ENCODE measurements at regions not wholly inside any gene's neighbourhood (a gene's known extent, or its start where the extent isn't known, plus 50 kb on each side); places are given as distances from the start of the nearest gene placed in this dataset.
"Not testable (repeated sequence)": the region's sequence is repeated elsewhere in the genome, so short reads cannot be mapped to it uniquely, and the experiment has no call there.

DNA sequence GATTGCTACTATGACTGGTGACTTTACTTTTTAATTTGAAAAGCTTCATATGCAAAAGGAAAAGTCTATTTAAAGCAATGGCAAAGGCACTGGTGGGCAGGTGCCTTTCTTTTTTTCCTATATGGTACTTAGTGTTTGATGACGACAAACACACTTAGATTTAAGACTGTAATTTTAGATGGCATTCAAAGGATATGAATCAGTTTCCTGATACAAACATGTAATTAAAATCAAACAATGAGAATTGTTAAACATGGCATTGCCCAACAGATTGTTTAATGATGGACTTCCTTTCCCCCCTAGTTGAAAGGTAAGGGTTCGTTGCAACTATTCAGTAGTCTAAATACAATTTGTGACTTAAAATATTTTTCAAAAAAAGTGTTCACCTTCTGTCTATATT is 106.5 kb upstream of the SEMA3C start:
- no peak for DNase-seq

DNA sequence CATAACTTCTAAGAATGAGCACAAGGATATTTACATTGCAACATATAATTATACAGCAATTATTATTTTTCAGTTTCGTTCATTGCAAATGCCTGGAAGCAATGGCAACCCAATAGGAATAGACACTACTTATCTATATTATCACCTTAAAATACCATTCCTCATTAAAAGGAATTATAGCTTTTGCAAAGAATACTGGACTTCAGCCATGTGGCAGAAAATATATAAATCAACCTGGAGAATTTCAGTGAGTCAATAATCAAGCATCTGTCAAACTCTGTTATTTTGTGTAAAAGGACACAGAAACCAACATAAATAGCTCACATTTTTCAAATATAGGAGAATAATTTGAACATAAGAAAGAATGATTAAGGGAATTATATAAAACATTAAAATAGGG is 96.1 kb upstream of the SEMA3C start:
- DNase-seq = no peak

DNA sequence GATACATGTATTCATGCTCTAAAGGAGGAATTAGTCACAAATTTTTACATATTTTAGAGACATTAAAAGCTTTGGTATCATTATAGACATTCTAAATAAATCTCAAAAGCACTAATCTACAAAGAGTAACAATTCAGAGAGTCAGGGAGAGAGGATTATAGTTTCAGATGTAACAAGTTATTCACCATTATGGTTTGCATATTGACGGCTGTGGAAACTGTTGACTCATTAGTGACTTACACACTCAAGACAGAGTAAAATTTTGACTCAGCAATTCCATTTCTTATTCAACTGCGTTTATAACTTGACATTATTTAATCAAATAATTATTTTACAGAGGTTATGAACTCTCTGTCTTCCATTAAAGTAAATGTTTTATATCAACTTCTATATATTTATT is 95.4 kb upstream of the SEMA3C start:
- no peak for DNase-seq

DNA sequence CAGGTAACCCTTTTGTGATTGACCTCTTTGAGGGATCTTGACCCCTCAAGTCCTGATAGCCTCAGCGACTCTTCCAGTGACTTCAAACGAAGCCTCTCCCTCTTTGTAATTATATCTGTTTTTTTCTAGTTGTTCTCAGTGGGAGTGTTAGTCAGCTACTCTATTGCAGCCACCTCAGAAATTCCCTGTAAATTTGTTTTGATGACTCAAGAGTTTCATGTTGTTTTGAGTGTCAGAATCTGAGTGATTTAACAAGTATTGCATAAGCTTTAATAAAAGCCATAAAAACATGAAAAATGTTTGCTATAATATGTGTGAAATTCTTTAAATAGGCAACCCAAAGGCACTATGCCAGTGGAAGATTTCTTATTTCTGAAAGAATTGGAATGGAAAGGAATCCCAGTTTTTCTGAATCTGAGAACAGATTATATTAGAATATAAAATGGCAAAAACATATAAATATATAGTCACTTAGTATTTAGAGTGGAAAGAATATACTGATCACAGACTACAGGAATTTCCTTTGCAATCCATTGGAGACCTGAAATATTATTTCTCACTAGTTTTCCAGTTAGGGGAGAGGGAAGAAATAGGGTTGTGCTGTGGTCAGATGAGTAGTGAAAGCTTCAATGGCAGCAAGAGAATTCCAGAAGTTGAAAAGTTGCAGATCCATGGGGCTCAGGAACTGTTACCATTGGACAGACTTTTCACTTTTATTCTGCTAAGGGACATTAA is 94.4 kb upstream of the SEMA3C start:
- no peak for DNase-seq

DNA sequence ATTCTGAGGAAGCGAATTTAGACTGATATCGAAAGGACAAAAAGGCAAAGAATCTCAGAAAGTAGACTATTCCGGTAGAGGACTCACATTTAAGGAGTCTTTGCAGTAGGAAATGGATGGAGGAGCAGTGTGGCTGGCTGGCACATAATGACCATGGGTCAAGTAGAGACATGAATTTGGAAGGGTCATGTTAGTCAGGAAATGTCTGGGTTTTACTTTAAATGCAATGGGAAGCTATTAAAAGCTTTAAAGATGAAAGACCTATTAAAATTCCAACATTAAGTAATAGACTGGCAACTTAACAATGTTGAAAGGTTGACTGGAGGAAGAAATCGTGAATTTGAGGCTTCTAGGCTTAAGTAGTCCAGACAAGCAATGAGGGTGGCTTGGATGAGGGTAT is 90.0 kb upstream of the SEMA3C start:
- DNase-seq = no peak

DNA sequence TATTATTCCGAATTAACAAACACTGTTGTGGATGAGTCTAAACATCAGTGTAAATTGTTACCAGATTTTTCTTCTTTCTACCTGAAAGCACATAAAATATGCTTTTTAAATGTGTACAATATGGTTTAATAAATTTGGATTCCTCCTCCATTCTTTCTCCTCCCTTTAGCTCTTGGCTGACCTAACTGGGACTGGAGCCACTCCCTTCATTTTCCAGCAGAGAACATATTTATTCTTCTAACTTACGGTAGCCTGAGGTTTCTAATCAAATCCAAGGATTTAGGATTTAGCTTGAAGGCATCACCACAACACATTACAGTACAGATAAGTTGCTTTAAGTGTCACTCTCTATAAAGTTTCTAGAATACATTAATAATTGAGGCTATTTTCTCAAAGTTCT is 88.2 kb upstream of the SEMA3C start:
- DNase-seq = no peak

DNA sequence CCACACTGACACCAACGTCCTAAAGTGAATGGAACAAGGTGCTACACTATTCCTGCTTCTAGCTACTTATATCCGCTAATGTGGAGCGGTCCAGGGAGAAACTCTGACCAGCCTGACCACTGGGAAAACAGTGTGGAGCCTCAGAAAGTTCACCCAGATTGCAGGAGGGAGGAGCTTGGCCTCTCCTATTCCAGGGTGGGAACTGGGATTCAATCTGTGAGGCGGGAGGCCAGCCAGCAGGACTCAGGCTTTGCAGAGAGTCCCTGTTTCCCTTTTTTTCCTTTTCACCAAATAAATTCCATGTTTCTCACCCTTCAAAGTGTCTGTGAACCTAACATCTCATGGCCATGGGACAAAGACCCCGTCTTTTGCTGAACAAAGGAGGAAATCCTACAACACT is 86.4 kb upstream of the SEMA3C start:
- DNase-seq = no peak

DNA sequence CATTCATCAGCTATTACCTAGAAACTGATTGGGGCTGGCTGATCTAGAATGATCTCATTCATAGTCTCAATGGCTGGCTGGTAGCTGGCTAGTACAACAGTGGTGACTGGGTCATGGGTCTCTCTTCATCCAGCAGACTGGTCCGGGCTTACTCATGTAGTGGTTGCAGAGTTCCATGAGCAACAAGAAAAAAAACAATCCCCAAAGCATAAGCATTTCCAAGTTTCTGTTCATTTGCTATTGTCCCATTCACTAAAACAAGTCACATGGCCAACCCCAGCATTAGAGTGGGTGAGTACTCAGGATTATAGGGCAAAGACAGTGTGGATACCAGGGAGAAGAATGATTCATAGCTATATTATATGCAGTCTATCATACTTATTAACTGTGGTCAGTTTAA is 85.2 kb upstream of the SEMA3C start:
- DNase-seq = no peak

DNA sequence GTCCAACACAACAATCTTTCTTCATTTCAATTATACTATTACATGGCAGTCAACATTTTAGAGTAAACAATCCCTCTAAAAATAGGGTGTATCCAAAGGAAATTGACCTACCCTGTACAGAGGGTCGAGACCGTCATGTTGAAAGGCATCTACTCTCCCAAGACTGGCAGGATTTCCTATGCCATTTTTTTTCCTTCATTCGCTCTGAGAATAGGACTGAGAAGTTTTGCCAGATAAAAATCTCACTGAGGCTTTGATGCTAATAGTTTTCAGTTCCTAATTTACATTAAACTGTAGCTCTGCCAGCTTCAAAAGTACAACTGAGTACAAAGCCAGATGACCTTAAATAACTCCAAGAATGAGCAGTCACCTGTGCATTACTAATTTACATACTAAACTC is 84.5 kb upstream of the SEMA3C start:
- DNase-seq = no peak

DNA sequence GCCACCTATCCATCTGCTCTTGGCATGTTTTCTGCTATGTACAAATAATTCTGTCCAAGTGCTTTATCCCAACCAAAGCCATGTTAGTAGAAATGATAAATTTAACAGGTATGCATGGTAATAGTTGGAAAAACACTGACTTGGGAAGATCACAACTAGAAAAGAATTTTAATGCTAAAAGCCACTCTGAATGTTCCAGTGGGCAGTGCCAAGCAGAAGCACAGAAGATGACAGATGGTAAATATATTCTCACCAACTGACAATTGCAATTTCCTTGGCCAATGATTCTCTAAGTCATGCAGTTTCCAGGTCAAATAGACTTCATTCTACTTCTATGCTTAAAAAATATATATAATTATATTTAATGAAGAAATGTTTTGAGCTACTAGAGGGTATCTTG is 83.6 kb upstream of the SEMA3C start:
- DNase-seq = no peak

DNA sequence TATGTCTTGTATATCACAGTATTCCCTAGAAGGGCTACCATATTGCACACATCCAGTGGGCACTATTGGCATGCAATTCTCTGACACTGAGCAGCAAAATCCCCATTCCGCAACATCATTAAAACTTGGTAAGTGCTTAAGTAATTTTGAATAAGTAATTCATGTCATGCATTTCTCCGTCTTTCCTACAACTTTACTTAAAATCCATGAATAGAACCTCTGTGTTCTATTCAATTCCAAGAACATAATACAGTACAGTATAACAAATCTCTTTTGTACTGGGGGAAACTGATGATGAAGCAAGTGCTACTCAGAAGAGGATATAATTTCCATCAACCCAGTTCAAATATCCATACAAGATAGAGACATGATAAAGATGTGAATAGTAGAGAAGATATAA is 80.9 kb upstream of the SEMA3C start:
- no peak for DNase-seq

DNA sequence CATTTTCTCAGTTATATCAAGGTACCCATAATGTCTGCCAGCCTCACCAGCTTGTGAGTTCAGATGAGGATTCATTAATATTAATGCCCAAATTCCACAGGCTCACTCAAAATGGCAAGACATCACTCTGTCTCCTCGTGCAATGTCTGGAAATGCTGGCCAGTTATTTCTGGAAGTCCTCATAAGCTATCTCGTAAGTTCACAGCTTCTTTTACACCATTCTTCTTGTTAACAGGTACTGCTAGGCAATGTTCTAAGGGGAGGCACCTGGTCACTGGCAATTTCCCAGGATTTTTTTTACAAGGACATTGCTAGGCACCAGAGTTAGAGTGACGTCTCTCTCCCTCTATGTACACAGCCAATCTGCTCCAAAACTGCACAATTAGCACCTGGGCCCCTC is 80.2 kb upstream of the SEMA3C start:
- no peak for DNase-seq

DNA sequence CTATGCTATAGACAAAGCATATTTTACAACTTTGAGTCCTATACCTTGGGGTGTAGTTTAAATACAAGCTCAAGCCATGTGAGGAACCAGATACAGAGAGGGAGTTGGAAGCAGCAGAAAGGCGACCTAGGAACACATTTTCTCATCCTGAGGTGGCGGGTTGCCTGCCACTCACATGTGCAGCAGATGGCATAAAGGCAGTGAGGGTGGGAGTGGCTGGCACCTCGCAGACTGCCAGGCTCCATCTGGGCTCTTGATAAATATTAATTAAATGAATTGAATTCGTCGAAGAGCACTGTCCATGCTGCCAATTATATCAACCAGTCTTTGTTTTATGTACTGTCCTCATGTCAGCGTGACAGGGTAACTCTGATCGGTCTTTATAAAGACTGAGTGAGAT is 79.0 kb upstream of the SEMA3C start:
- DNase-seq = no peak

DNA sequence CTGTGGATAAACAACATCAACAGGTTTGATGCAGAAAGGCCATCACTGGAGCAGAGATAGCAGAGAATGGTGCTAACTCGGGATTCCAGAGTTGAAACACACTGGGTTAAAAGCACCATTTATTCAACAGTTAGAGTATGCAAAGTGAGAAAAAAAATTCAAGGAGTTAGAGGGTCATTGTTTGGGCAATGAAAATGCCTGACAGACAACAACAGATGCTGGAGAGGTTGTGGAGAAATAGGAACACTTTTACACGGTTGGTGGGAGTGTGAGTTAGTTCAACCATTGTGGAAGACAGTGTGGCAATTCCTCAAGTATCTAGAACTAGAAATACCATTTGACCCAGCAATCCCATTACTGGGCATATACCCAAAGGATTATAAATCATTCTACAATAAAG is 77.4 kb upstream of the SEMA3C start:
- DNase-seq = not testable (repeated sequence)

DNA sequence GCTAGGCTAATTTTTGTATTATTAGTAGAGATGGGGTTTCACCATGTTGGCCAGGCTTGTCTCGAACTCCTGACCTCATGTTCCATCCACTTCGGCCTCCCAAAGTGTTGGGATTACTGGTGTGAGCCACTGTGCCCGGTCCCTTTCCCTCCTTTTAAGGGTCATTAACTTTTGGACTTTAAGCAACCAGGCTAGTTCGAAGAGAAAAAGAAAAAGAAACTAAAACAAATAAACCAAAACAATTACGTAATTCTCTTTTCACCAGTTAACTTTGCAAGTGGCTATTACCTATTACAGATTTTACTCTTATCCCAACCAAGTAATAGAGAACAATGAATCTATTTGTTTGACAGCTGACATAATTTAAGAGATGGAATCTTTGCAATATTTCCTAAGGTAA is 72.8 kb upstream of the SEMA3C start:
- no peak for DNase-seq

DNA sequence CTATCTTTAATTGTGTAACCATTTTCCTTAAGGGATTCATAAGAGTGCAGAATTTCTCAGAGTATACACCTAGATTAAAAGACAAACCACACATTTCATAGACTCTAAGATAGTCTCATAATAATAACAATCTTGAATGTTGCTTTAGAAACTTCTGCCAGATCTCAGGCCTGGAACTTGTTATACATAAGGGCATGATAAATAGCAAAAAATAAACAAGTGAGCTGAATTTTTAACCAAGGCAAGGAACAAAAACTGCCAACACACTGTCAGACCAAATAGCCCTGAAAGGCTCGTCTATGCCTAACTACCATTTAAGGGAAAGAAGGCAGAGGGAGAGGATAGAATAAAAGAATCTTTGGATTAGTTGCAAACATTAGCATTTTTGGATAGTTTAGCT is 65.8 kb upstream of the SEMA3C start:
- DNase-seq = no peak

DNA sequence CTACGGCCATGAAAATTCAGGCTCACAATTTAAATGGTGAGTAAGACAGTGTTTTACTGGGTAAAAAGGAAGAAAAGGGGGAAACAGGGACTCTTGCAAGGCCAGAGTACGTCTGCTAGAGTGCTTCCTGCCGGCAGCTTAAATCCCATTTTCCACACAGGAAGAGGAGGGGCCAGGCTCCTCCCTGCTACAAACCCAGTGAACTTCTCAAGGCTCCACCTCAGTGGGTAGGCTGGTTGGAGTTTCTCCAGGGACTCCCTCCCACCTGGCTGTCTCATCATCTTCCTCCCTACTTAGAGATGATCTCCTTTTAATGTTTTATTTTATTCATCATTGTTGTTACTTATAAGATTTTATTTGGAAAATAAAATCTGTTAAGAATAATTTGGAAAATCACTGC is 62.6 kb upstream of the SEMA3C start:
- no peak for DNase-seq

DNA sequence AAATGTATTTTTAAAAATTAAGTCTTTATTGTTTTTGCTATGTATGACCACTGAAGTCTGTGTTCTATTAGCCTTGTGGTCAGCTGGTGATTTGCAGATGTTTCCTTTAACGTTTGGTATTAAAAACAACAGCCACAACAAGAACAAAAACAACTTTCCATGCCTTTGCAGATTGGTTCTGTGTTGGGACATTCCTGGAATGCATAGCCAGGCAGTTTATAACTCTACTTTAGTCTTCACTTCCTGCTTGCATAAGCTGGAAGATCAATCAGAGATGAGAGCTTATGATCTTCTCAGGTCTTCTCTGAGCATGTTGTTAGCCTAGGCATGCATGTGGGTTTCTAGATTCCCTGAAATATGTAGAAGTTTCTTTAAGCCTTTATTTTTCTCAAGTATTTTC is 58.9 kb upstream of the SEMA3C start:
- DNase-seq = no peak

DNA sequence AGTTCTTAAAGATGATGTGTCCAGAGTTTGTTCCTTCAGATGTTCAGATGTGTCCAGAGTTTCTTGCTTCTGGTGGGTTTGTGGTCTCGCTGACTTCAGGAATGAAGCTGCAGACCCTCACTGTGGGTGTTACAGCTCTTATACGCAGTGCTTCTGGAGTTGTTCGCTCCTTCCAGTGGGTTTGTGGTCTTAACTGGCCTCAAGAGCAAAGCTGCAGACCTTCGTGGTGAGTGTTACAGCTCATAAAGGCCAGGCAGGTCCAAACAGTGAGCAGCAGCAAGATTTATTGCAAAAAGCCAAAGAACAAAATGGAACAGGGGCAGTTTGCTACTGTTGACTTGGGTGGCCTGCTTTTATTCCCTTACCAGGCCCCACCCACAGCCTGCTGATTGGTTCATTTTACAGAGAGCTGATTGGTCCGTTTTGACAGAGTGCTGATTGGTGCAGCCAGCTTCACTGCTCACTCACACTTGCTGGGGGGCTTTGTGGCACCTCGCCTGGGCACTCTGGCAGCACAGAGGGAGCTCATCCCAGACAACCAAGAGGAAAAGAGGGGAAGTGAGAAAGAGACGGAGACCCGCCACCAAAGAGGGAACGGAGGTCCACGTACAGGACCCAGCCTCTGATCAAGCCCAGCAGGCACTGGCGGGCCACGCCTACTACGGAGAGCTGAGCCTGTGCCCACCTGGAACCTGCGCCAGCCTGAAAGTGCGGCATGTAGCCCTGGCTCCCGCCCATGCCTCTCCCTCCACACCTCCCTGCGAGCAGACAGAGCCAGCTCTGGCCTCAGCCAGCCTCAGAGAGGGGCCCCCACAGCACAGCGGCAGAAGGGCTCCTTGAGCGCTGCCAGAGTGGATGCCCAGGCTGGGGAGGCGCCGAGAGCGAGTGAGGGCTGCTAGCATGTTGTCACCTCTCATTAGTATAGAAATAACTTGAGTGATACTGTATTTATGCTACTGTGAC is 55.8 kb upstream of the SEMA3C start:
- no peak for DNase-seq

DNA sequence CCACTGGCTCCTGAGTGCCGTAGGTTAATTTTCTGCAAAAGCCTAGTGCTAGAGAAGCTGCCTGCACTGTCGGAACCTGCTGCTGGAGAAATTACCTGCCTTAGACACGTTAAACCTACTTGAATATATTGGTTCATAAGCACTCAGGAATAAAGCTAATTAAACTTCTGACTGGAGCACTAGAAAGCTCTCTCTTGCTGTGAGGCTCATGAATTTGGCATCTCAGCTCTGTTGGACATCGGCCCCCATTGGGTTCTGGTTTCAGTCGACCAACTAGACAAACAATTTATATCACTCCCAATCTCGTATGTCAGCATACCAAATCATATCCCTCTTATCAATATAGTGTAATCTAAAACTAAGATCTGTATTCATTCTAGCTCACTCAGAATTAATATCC is 52.4 kb upstream of the SEMA3C start:
- no peak for DNase-seq
